ENCODE measurements at regions not wholly inside any gene's neighbourhood (a gene's known extent, or its start where the extent isn't known, plus 50 kb on each side); places are given as distances from the start of the nearest gene placed in this dataset.

- DNase-seq: no peak
Measured at GRCh38 chr1:56304975-56305374, 274.4 kb downstream of the PLPP3 start.

GRCh38 chr1:56303805-56304204 is 275.6 kb downstream of the PLPP3 start:
- no peak for DNase-seq

- DNase-seq: no peak
Measured at GRCh38 chr1:56302878-56303277, 276.5 kb downstream of the PLPP3 start.

GRCh38 chr1:56301791-56302190 is 277.6 kb downstream of the PLPP3 start:
- DNase-seq: no peak

- DNase-seq: no peak
Measured at GRCh38 chr1:56300836-56301235, 278.5 kb downstream of the PLPP3 start.

- no peak for DNase-seq
Measured at GRCh38 chr1:56298866-56299265, 280.5 kb downstream of the PLPP3 start.

- DNase-seq: no peak
Measured at GRCh38 chr1:56297904-56298303, 281.5 kb downstream of the PLPP3 start.

GRCh38 chr1:56297208-56297607 is 282.2 kb downstream of the PLPP3 start:
- DNase-seq: no peak

- DNase-seq: no peak
Measured at GRCh38 chr1:56295949-56296929, 283.1 kb downstream of the PLPP3 start.

GRCh38 chr1:56291374-56291919 is 287.9 kb downstream of the PLPP3 start:
- DNase-seq: no peak

GRCh38 chr1:56289260-56289659 is 290.1 kb downstream of the PLPP3 start:
- DNase-seq: no peak

GRCh38 chr1:56287721-56288120 is 291.6 kb downstream of the PLPP3 start:
- DNase-seq: no peak

- no peak for DNase-seq
Measured at GRCh38 chr1:56286956-56287355, 292.4 kb downstream of the PLPP3 start.

- no peak for DNase-seq
Measured at GRCh38 chr1:56286506-56286905, 292.9 kb downstream of the PLPP3 start.

- no peak for DNase-seq
Measured at GRCh38 chr1:56285554-56286402, 293.6 kb downstream of the PLPP3 start.

GRCh38 chr1:56284928-56285327 is 294.4 kb downstream of the PLPP3 start:
- DNase-seq: no peak

- no peak for DNase-seq
Measured at GRCh38 chr1:56278061-56278460, 301.3 kb downstream of the PLPP3 start.

- DNase-seq: no peak
Measured at GRCh38 chr1:56268519-56269140, 310.7 kb downstream of the PLPP3 start.

GRCh38 chr1:56267611-56268010 is 311.8 kb downstream of the PLPP3 start:
- DNase-seq: no peak

- DNase-seq: no peak
Measured at GRCh38 chr1:56266359-56266758, 313.0 kb downstream of the PLPP3 start.

- DNase-seq: no peak
Measured at GRCh38 chr1:56265216-56265615, 314.1 kb downstream of the PLPP3 start.

GRCh38 chr1:56263908-56264307 is 315.5 kb downstream of the PLPP3 start:
- DNase-seq: no peak

- no peak for DNase-seq
Measured at GRCh38 chr1:56258371-56258770, 321.0 kb downstream of the PLPP3 start.
